SK-N-SH treated with all-trans-retinoic acid at 6 μM for 48 hours (cell line): ENCODE measurements at regions not wholly inside any gene's neighbourhood (a gene's known extent, or its start where the extent isn't known, plus 50 kb on each side); places are given as distances from the start of the nearest gene placed in this dataset.

Source experiments
- ARNTL ChIP-seq: fragments of 450-650 bp; formaldehyde crosslinking; IDR thresholded peaks from 2 replicates; pipeline ENCODE4 v1.5.0; 2020; ENCODE audit warnings: low read depth, mild to moderate bottlenecking, moderate library complexity, borderline replicate concordance
- PPARA ChIP-seq: fragments of 250-450 bp; sonication (Bioruptor Pico); IDR thresholded peaks from 2 replicates; pipeline ENCODE4 v1.5.0; 2020; ENCODE audit warnings: mild to moderate bottlenecking, borderline replicate concordance
- RARB ChIP-seq: fragments of 250-450 bp; sonication (Bioruptor Pico); IDR thresholded peaks from 2 replicates; pipeline ENCODE4 v1.8.0; 2021; ENCODE audit warnings: mild to moderate bottlenecking, moderate library complexity
- SNAI2 ChIP-seq: fragments of 250-450 bp; sonication (Bioruptor Pico); IDR thresholded peaks from 2 replicates; pipeline ENCODE4 v1.5.0; 2020; ENCODE audit warnings: mild to moderate bottlenecking, moderate library complexity
- TOX ChIP-seq: fragments of 250-450 bp; sonication (Bioruptor Pico); IDR thresholded peaks from 2 replicates; pipeline ENCODE4 v1.8.0; 2021; ENCODE audit warnings: mild to moderate bottlenecking, moderate library complexity, borderline replicate concordance
- ZFP3 ChIP-seq: fragments of 250-450 bp; sonication (Bioruptor Pico); IDR thresholded peaks from 2 replicates; pipeline ENCODE4 v1.5.0; 2020; ENCODE audit warnings: mild to moderate bottlenecking, moderate library complexity
- ZNF70 ChIP-seq: fragments of 450-650 bp; formaldehyde crosslinking; IDR thresholded peaks from 2 replicates; pipeline ENCODE4 v1.5.0; 2020; ENCODE audit warnings: mild to moderate bottlenecking, moderate library complexity
- TF ChIP-seq, protein P1 (sequence below): fragments of 250-450 bp; sonication (Bioruptor Pico); IDR thresholded peaks from 2 replicates; pipeline ENCODE4 v1.8.0; 2020; ENCODE audit warnings: mild to moderate bottlenecking, moderate library complexity, borderline replicate concordance
- TF ChIP-seq, protein P2 (sequence below): fragments of 250-450 bp; sonication (Bioruptor Pico); IDR thresholded peaks from 2 replicates; pipeline ENCODE4 v1.5.0; 2020; ENCODE audit warnings: mild to moderate bottlenecking, moderate library complexity
- TF ChIP-seq, protein P3 (sequence below): fragments of 250-450 bp; sonication (Bioruptor Pico); IDR thresholded peaks from 2 replicates; pipeline ENCODE4 v1.8.0; 2021; ENCODE audit warnings: low read depth, mild to moderate bottlenecking, moderate library complexity, borderline replicate concordance

DNA sequence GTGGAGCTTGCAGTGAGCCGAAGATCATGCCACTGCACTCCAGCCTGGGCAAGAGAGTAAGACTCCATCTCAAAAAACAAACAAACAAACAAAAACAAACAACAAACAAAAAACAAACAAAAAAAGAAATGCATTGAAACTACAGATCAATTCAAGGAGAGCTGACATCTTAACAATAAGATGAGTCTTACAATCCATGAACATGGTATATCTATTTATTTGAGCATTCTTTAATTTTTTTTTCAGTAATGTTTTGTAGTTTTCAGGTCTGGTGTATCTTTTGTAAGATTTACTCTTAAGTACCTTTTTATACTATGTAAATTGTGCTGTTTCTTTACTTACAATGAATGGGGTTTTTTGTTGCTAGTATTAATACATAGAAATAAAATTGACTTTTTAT, 140.1 kb upstream of the DAPK1 start:
- TF ChIP-seq, protein P1, sequence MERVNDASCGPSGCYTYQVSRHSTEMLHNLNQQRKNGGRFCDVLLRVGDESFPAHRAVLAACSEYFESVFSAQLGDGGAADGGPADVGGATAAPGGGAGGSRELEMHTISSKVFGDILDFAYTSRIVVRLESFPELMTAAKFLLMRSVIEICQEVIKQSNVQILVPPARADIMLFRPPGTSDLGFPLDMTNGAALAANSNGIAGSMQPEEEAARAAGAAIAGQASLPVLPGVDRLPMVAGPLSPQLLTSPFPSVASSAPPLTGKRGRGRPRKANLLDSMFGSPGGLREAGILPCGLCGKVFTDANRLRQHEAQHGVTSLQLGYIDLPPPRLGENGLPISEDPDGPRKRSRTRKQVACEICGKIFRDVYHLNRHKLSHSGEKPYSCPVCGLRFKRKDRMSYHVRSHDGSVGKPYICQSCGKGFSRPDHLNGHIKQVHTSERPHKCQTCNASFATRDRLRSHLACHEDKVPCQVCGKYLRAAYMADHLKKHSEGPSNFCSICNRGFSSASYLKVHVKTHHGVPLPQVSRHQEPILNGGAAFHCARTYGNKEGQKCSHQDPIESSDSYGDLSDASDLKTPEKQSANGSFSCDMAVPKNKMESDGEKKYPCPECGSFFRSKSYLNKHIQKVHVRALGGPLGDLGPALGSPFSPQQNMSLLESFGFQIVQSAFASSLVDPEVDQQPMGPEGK (CRISPR knock-in tag): no peak
- TF ChIP-seq, protein P2, sequence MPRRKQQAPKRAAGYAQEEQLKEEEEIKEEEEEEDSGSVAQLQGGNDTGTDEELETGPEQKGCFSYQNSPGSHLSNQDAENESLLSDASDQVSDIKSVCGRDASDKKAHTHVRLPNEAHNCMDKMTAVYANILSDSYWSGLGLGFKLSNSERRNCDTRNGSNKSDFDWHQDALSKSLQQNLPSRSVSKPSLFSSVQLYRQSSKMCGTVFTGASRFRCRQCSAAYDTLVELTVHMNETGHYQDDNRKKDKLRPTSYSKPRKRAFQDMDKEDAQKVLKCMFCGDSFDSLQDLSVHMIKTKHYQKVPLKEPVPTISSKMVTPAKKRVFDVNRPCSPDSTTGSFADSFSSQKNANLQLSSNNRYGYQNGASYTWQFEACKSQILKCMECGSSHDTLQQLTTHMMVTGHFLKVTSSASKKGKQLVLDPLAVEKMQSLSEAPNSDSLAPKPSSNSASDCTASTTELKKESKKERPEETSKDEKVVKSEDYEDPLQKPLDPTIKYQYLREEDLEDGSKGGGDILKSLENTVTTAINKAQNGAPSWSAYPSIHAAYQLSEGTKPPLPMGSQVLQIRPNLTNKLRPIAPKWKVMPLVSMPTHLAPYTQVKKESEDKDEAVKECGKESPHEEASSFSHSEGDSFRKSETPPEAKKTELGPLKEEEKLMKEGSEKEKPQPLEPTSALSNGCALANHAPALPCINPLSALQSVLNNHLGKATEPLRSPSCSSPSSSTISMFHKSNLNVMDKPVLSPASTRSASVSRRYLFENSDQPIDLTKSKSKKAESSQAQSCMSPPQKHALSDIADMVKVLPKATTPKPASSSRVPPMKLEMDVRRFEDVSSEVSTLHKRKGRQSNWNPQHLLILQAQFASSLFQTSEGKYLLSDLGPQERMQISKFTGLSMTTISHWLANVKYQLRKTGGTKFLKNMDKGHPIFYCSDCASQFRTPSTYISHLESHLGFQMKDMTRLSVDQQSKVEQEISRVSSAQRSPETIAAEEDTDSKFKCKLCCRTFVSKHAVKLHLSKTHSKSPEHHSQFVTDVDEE: no peak
- TF ChIP-seq ZFP3 (CRISPR knock-in tag) (no peak), PPARA (no peak), ARNTL (no peak), TOX (CRISPR knock-in tag) (no peak), SNAI2 (CRISPR knock-in tag) (no peak), RARB (CRISPR knock-in tag) (no peak), ZNF70 (no peak)
- TF ChIP-seq, protein P3, sequence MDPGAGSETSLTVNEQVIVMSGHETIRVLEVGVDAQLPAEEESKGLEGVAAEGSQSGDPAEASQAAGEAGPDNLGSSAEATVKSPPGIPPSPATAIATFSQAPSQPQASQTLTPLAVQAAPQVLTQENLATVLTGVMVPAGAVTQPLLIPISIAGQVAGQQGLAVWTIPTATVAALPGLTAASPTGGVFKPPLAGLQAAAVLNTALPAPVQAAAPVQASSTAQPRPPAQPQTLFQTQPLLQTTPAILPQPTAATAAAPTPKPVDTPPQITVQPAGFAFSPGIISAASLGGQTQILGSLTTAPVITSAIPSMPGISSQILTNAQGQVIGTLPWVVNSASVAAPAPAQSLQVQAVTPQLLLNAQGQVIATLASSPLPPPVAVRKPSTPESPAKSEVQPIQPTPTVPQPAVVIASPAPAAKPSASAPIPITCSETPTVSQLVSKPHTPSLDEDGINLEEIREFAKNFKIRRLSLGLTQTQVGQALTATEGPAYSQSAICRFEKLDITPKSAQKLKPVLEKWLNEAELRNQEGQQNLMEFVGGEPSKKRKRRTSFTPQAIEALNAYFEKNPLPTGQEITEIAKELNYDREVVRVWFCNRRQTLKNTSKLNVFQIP: no peak
